Spleen (tissue), 11 donors: ENCODE measurements at regions not wholly inside any gene's neighbourhood (a gene's known extent, or its start where the extent isn't known, plus 50 kb on each side); places are given as distances from the start of the nearest gene placed in this dataset.

Source experiments
- DNase-seq: peaks from one replicate; pipeline ENCODE4 v3.0.0-alpha.2; 2020
- H3K27ac ChIP-seq, 8 donors: fragments of 200-600 bp; sonication (generic) in 7 of 8; 1 replicate in 4 of 8; 2 replicates in 4 of 8; pipeline versions ENCODE4 v1.5.0 to v1.8.0; 2016 to 2021; ENCODE audit warnings: inconsistent platforms in 4 of 8, mild to moderate bottlenecking in 4 of 8, moderate library complexity in 1 of 8
- H3K27me3 ChIP-seq, 7 donors: fragments of 200-600 bp; sonication (generic) in 6 of 7; replicated peaks in 1 of 7; 1 replicate in 4 of 7; 2 replicates in 3 of 7; pipeline versions ENCODE4 v1.5.0 to v1.8.0; 2016 to 2021; ENCODE audit warnings: inconsistent platforms in 3 of 7, mild to moderate bottlenecking in 1 of 7
- H3K36me3 ChIP-seq, 6 donors: fragments of 200-600 bp; sonication (generic) in 5 of 6; 1 replicate in 4 of 6; 2 replicates in 2 of 6; pipeline versions ENCODE4 v1.5.0 to v1.8.0; 2016 to 2021; ENCODE audit warnings: inconsistent platforms in 2 of 6
- H3K4me1 ChIP-seq, 6 donors: fragments of 200-600 bp; sonication (generic) in 5 of 6; 1 replicate in 3 of 6; 2 replicates in 3 of 6; pipeline versions ENCODE4 v1.5.0 to v1.8.0; 2016 to 2021; ENCODE audit warnings: inconsistent platforms in 3 of 6
- H3K4me3 ChIP-seq, 8 donors: fragments of 200-600 bp; sonication (generic) in 7 of 8; 1 replicate in 4 of 8; 2 replicates in 4 of 8; pipeline versions ENCODE4 v1.5.0 to v1.8.0; 2016 to 2021; ENCODE audit warnings: inconsistent platforms in 4 of 8, mild to moderate bottlenecking in 4 of 8, moderate library complexity in 2 of 8
- H3K9me3 ChIP-seq, 8 donors: fragments of 200-600 bp; sonication (generic) in 7 of 8; 1 replicate in 4 of 8; 2 replicates in 4 of 8; pipeline versions ENCODE4 v1.5.0 to v1.8.0; 2016 to 2021; ENCODE audit warnings: inconsistent platforms in 4 of 8
- CTCF ChIP-seq, 11 experiments: fragments of 200-600 bp in 7 of 11; fragments of 450-650 bp in 4 of 11; sonication (generic) in 4 of 11; IDR thresholded peaks in 8 of 11; conservative IDR thresholded peaks in 3 of 11; 1 replicate in 7 of 11; 2 replicates in 4 of 11; pipeline versions ENCODE4 v1.4.0 to v1.8.0; 2016 to 2021; ENCODE audit warnings: antibody characterized with exemption in 11 of 11, inconsistent platforms in 4 of 11, mild to moderate bottlenecking in 1 of 11
- POLR2A ChIP-seq, 3 donors: fragments of 450-650 bp; IDR thresholded peaks; one replicate each; pipeline ENCODE4 v1.5.1; 2017; ENCODE audit warnings: antibody characterized with exemption in 3 of 3, mild to moderate bottlenecking in 1 of 3
- POLR2AphosphoS5 ChIP-seq, 3 donors: sonication (generic); formaldehyde crosslinking; IDR thresholded peaks; one replicate each; pipeline ENCODE4 v1.5.1; 2017; ENCODE audit warnings: antibody characterized with exemption in 3 of 3
- WGBS, 5 donors: extraction: QIAGEN DNeasy Blood & Tissue Kit in 3 of 5; methylation state at CpG; one replicate each; pipeline versions ENCODE4 v1.1.5 to v1.1.7; 2013 to 2018; 5-methylcytosine and 5-hydroxymethylcytosine counted together
- intact Hi-C: fragments of 100-400 bp; cut with DNase I; formaldehyde crosslinking; loops from one replicate; pipeline ENCODE4 v1.15.0; 2023; ENCODE audit warnings: low total_unique reads
- donor health status: healthy with polysubstance abuse.
- donor health status: DM: no; HTN: no; CAD: no; lungs with moderate emphysema.
- donor health status: DM: no; HTN: no; CAD: no.
- donor health status: Bipolar disorder and iron deficiency.
- donor health status: healthy.
- donor health status: DM: no; HTN: no; CAD: no.
- donor health status: DM: yes; HTN: yes; CAD: no.

GRCh38 chr12:77382096-77382742, 316.9 kb upstream of the E2F7 start:
- intact Hi-C loops = no loop called here
- H3K4me1 ChIP-seq = peaks cover 0 to 20% (median 0%) of the 10 kb centered on the region in 6 donors
- TF ChIP-seq POLR2AphosphoS5 (IDR thresholded peaks at IDR 0.05) = no peak
- TF ChIP-seq CTCF (IDR thresholded peaks at IDR 0.05 in 8 of 11, conservative IDR thresholded peaks at IDR 0.05 in 3 of 11) = no peak
- no peak for TF ChIP-seq POLR2A (IDR thresholded peaks at IDR 0.05)
- H3K9me3 ChIP-seq = no peaks in the 10 kb centered on the region
- H3K36me3 ChIP-seq = no peaks in the 10 kb centered on the region
- peak overlapping the region in 2 of 8 donors; percentile 11 to 66 for H3K27ac ChIP-seq
- no peaks in the 10 kb centered on the region for H3K27me3 ChIP-seq
- DNase-seq = no peak
- 61 to 93% (median 78%) methylated on average over 5 of the region's 5 CpGs for WGBS, 5 donors
- H3K4me3 ChIP-seq = no peak overlapping the region

- peak overlapping the region in 2 of 8 donors; percentile 28 to 64 for H3K27ac ChIP-seq
- no peak overlapping the region for H3K4me3 ChIP-seq
- intact Hi-C loops = no loop called here
- H3K36me3 ChIP-seq = no peaks in the 10 kb centered on the region
- no peak for TF ChIP-seq CTCF (IDR thresholded peaks at IDR 0.05 in 8 of 11, conservative IDR thresholded peaks at IDR 0.05 in 3 of 11)
- no peak for TF ChIP-seq POLR2AphosphoS5 (IDR thresholded peaks at IDR 0.05)
- no peak for TF ChIP-seq POLR2A (IDR thresholded peaks at IDR 0.05)
- H3K27me3 ChIP-seq = no peaks in the 10 kb centered on the region
- H3K4me1 ChIP-seq = peaks cover 0 to 8% (median 0%) of the 10 kb centered on the region in 6 donors
- DNase-seq = no peak
- WGBS, 5 donors = 82 to 97% (median 89%) methylated on average over 6 of the region's 6 CpGs
- H3K9me3 ChIP-seq = no peaks in the 10 kb centered on the region
Observed at GRCh38 chr12:77377622-77378021, 312.3 kb upstream of the E2F7 start.

GRCh38 chr12:77377116-77377515, 311.7 kb upstream of the E2F7 start:
- WGBS, 5 donors = 21 to 52% (median 35%) methylated on average over 1 of the region's 1 CpG
- intact Hi-C loops = no loop called here

More at GRCh38 chr12:77377116-77377515, 311.7 kb upstream of the E2F7 start:
- no peak for DNase-seq
- TF ChIP-seq CTCF (IDR thresholded peaks at IDR 0.05 in 8 of 11, conservative IDR thresholded peaks at IDR 0.05 in 3 of 11) = no peak
- TF ChIP-seq POLR2AphosphoS5 (IDR thresholded peaks at IDR 0.05) = no peak
- no peak for TF ChIP-seq POLR2A (IDR thresholded peaks at IDR 0.05)
- Histone ChIP-seq H3K4me1 (peaks cover 0 to 8% (median 0%) of the 10 kb centered on the region in 6 donors), H3K4me3 (no peak overlapping the region), H3K27me3 (no peaks in the 10 kb centered on the region), H3K36me3 (no peaks in the 10 kb centered on the region), H3K9me3 (no peaks in the 10 kb centered on the region), H3K27ac (peak overlapping the region in 1 of 8 donors; percentile 64)
